ENCODE measurements at regions not wholly inside any gene's neighbourhood (a gene's known extent, or its start where the extent isn't known, plus 50 kb on each side); places are given as distances from the start of the nearest gene placed in this dataset.

DNA sequence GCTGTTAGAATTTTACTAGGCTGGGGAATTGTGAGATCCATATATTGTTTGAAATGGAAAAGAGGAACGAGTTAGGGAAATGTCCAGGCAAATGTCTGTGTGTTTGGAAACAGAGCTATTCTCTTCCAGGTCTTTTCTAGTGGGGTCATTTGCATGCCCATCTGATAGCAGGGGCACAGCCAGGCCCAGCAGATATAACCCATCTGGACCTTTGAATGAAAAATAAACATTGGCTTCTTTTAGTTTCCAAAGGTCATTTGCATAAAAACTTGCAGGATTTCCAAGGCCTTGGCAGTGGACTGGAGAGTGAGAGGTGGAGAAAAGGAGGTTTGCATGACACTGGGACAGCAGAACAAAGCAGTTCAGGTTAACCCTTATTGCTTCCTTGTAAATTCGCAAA lies 188.0 kb upstream of the GPR26 start:
- Histone ChIP-seq H4K91ac (replicated peaks; ENCODE audit: insufficient read length, low read length) (no peak overlapping the region), H3K4me1 (replicated peaks in 1 of 4; ENCODE audit: control insufficient read depth in 3 of 4, insufficient read depth in 4 of 4, low read length in 3 of 4) (peaks cover 0 to 6% (median 3%) of the 10 kb centered on the region in 4 experiments; a peak in 3 of 7 replicates), H3K9me3 (ENCODE audit: insufficient read depth in 2 of 2, low read depth in 1 of 2, low read length in 1 of 2) (no peaks in the 10 kb centered on the region), H2AK5ac (ENCODE audit: low read depth, low read length) (no peak overlapping the region), H3K4me2 (ENCODE audit: insufficient read depth in 1 of 2, low read depth in 2 of 2, low read length in 2 of 2) (no peak overlapping the region), H3K9ac (replicated peaks in 1 of 4; ENCODE audit: extremely low read depth in 1 of 4, low read depth in 3 of 4, low read length in 3 of 4) (no peak overlapping the region), H3K36me3 (ENCODE audit: control insufficient read depth in 2 of 4, insufficient read depth in 4 of 4, low read length in 3 of 4) (no peaks in the 10 kb centered on the region), H2AFZ (ENCODE audit: low read length) (no peak overlapping the region), H2BK12ac (ENCODE audit: low read depth, low read length) (no peak overlapping the region), H4K8ac (ENCODE audit: extremely low read depth, insufficient read depth, low read length) (no peak overlapping the region), H2BK120ac (replicated peaks; ENCODE audit: low read depth, low read length) (no peak overlapping the region), H3K79me1 (ENCODE audit: low read depth, low read length) (no peaks in the 10 kb centered on the region), H3K56ac (replicated peaks; ENCODE audit: insufficient read length, low read depth, low read length) (no peak overlapping the region), H2BK15ac (ENCODE audit: low read length) (no peak overlapping the region), H4K5ac (ENCODE audit: insufficient read length, low read depth, low read length) (no peak overlapping the region), H3K18ac (ENCODE audit: extremely low read depth, low read length) (no peak overlapping the region), H3K4me3 (ENCODE audit: extremely low read depth in 1 of 4, insufficient read depth in 2 of 4, low read depth in 3 of 4, low read length in 4 of 4) (no peak overlapping the region), H3K23ac (ENCODE audit: insufficient read length) (no peak overlapping the region), H3K79me2 (ENCODE audit: control insufficient read depth in 1 of 2, insufficient read depth in 2 of 2, low read length in 2 of 2) (no peaks in the 10 kb centered on the region), H3K4ac (replicated peaks; ENCODE audit: insufficient read length, low read depth, low read length) (no peak overlapping the region), H2BK5ac (ENCODE audit: low read depth, low read length) (no peak overlapping the region), H3K27ac (ENCODE audit: low read depth, low read length) (no peak overlapping the region), H2BK20ac (ENCODE audit: low read length) (no peak overlapping the region), H3K14ac (ENCODE audit: insufficient read length) (no peak overlapping the region), H3K23me2 (ENCODE audit: low read depth, low read length) (no peaks in the 10 kb centered on the region), H3K27me3 (replicated peaks in 1 of 4; ENCODE audit: control insufficient read depth in 3 of 4, extremely low read depth in 1 of 4, insufficient read depth in 3 of 4, low read length in 3 of 4) (no peaks in the 10 kb centered on the region; a peak in 2 of 7 replicates), H4K20me1 (replicated peaks in 1 of 2; ENCODE audit: control insufficient read depth in 1 of 2, insufficient read depth in 2 of 2, low read length in 2 of 2) (no peaks in the 10 kb centered on the region)
- DNase-seq (ENCODE audit: low read depth in 1 of 2, low spot score in 2 of 2), result no peak
- TF ChIP-seq ZNF274 (IDR thresholded peaks at IDR 0.05; ENCODE audit: borderline replicate concordance, extremely low read depth, low read length) (no peak), JUN (IDR thresholded peaks at IDR 0.05; ENCODE audit: low read depth, low read length) (no peak), SP4 (IDR thresholded peaks at IDR 0.05; ENCODE audit: low read length) (no peak)
- POLR2A ChIA-PET (ENCODE audit: partially characterized antibody), result no interaction called here
- FAIRE-seq, result no peak
- CTCF ChIA-PET (ENCODE audit: partially characterized antibody), result interaction anchor here (0.6 to 0.9 kb wide), 2 partner anchors 52 to 244 kb away, joined by 3 read pairs; no protein-coding TSS in a partner anchor
- 77% methylated on average over 2 of the region's 2 CpGs; no CpG with 5 or more reads in 1 of the 2 experiments for WGBS, 2 experiments (ENCODE audit: extremely low coverage in 1 of 2, insufficient coverage in 1 of 2, insufficient read length in 1 of 2, insufficient replicate concordance in 2 of 2, low coverage in 1 of 2, low lambda C conversion rate in 2 of 2, missing lambda C conversion rate in 1 of 2)

All from H1 (cell line).